Upper lobe of left lung (tissue), 6 donors: ENCODE measurements at regions not wholly inside any gene's neighbourhood (a gene's known extent, or its start where the extent isn't known, plus 50 kb on each side); places are given as distances from the start of the nearest gene placed in this dataset.

Experiments
- ATAC-seq, 2 donors: fragments of 200-7000 bp; cut with Tn5 transposase; one replicate each; pipeline ENCODE4 v1.9.1; 2022; ENCODE audit warnings: mild to moderate bottlenecking in 2 of 2, moderate library complexity in 2 of 2; ENCODE audit not compliant: low FRiP score in 2 of 2
- DNase-seq, 2 donors: peaks; one replicate each; pipeline ENCODE4 v3.0.0-alpha.2; 2019 to 2020
- H3K27ac ChIP-seq, 4 donors: fragments of 200-600 bp; sonication (generic); one replicate each; pipeline ENCODE4 v1.5.1; 2016 to 2019
- H3K27me3 ChIP-seq, 4 donors: fragments of 200-600 bp; sonication (generic); one replicate each; pipeline ENCODE4 v1.5.1; 2017 to 2019
- H3K36me3 ChIP-seq, 4 donors: fragments of 200-600 bp; sonication (generic); one replicate each; pipeline ENCODE4 v1.5.1; 2016 to 2019
- H3K4me1 ChIP-seq, 4 donors: fragments of 200-600 bp; sonication (generic); one replicate each; pipeline ENCODE4 v1.5.1; 2018 to 2019
- H3K4me3 ChIP-seq, 4 donors: fragments of 200-600 bp; sonication (generic); one replicate each; pipeline ENCODE4 v1.5.1; 2017 to 2019; ENCODE audit warnings: mild to moderate bottlenecking in 2 of 4, moderate library complexity in 1 of 4
- H3K9me3 ChIP-seq, 4 donors: fragments of 200-600 bp; sonication (generic); one replicate each; pipeline ENCODE4 v1.5.1; 2018 to 2019
- EP300 ChIP-seq, 4 donors: sonication (generic); formaldehyde crosslinking; IDR thresholded peaks; one replicate each; pipeline ENCODE4 v1.5.1; 2017; ENCODE audit warnings: antibody characterized with exemption in 4 of 4, control low read depth in 2 of 4
- POLR2A ChIP-seq, 4 donors: fragments of 450-650 bp; IDR thresholded peaks; one replicate each; pipeline ENCODE4 v1.5.1; 2016 to 2017; ENCODE audit warnings: antibody characterized with exemption in 4 of 4, mild to moderate bottlenecking in 2 of 4
- POLR2AphosphoS5 ChIP-seq, 2 donors: sonication (generic); formaldehyde crosslinking; IDR thresholded peaks; one replicate each; pipeline ENCODE4 v1.5.1; 2017; ENCODE audit warnings: antibody characterized with exemption in 2 of 2
- WGBS, 2 donors: methylation state at CpG; one replicate each; pipeline ENCODE4 v1.1.5; 2017 to 2018; 5-methylcytosine and 5-hydroxymethylcytosine counted together
- TF ChIP-seq, protein P1 (sequence below), 6 experiments: fragments of 450-650 bp in 4 of 6; fragments of 200-600 bp in 2 of 6; sonication (generic) in 2 of 6; IDR thresholded peaks; one replicate each; pipeline ENCODE4 v1.5.1; 2016 to 2019; ENCODE audit warnings: antibody characterized with exemption in 6 of 6
- donor health status: DM: no; HTN: no; CAD: no; lungs with moderate emphysema.
- donor health status: DM: no; HTN: yes; CAD: no; lungs with severe emphysema.

DNA sequence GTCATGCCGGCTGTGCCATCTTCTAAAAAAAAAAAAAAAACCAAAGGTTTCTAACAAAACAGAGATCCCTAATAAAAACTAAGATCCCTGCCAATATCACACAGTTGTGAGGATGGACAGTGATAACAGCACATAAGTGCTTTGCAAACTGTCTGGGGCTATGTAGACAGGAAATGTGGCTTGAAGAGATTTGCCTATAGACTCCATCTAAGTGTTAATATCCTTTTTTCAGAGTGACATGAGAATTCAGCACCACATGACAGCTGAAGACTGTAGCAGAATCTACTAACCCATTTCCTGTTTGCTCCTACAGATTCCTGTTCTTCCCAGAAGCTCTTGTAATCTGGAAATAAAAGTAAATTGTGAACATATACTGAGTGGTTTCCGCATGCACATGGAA lies 215.4 kb downstream of the KDR start:
- DNase-seq (no peak), ATAC-seq (no peak)
- WGBS, 2 donors: 65% methylated on average over 2 of the region's 2 CpGs
- Histone ChIP-seq H3K4me3 (no peak overlapping the region), H3K4me1 (no peaks in the 10 kb centered on the region), H3K9me3 (no peaks in the 10 kb centered on the region), H3K27me3 (no peaks in the 10 kb centered on the region), H3K27ac (no peak overlapping the region), H3K36me3 (no peaks in the 10 kb centered on the region)
- TF ChIP-seq POLR2AphosphoS5 (IDR thresholded peaks at IDR 0.05) (no peak), EP300 (IDR thresholded peaks at IDR 0.05) (no peak), POLR2A (IDR thresholded peaks at IDR 0.05) (no peak)
- TF ChIP-seq, protein P1, sequence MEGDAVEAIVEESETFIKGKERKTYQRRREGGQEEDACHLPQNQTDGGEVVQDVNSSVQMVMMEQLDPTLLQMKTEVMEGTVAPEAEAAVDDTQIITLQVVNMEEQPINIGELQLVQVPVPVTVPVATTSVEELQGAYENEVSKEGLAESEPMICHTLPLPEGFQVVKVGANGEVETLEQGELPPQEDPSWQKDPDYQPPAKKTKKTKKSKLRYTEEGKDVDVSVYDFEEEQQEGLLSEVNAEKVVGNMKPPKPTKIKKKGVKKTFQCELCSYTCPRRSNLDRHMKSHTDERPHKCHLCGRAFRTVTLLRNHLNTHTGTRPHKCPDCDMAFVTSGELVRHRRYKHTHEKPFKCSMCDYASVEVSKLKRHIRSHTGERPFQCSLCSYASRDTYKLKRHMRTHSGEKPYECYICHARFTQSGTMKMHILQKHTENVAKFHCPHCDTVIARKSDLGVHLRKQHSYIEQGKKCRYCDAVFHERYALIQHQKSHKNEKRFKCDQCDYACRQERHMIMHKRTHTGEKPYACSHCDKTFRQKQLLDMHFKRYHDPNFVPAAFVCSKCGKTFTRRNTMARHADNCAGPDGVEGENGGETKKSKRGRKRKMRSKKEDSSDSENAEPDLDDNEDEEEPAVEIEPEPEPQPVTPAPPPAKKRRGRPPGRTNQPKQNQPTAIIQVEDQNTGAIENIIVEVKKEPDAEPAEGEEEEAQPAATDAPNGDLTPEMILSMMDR (IDR thresholded peaks at IDR 0.05): no peak

DNA sequence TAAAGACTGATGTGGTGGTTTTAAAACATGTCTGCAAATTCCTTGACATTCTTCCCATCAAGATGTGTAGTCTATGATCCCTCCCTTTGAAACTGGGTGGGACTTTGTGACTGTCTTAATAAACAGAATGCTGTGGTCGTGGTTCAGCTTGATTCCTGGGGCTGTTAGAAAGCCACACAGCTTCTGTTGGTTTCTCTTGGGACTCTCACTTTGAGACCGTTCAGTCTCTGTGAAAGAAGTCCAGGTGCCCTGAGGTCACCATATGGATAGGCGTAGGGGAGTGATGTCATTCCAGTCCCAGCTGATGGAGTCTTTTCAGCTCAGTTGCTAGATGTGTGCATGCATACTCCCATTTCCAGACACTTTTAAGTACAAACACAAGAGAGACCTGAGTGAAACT lies 216.6 kb downstream of the KDR start:
- ATAC-seq (no peak), DNase-seq (no peak)
- Histone ChIP-seq H3K27ac (no peak overlapping the region), H3K36me3 (no peaks in the 10 kb centered on the region), H3K27me3 (no peaks in the 10 kb centered on the region), H3K4me3 (no peak overlapping the region), H3K9me3 (no peaks in the 10 kb centered on the region), H3K4me1 (no peaks in the 10 kb centered on the region)
- WGBS, 2 donors: 70 to 75% methylated on average over 3 of the region's 3 CpGs
- no peak for TF ChIP-seq POLR2AphosphoS5 (IDR thresholded peaks at IDR 0.05)
- TF ChIP-seq EP300 (IDR thresholded peaks at IDR 0.05): no peak
- TF ChIP-seq, protein P1 (IDR thresholded peaks at IDR 0.05): no peak
- TF ChIP-seq POLR2A (IDR thresholded peaks at IDR 0.05): no peak

DNA sequence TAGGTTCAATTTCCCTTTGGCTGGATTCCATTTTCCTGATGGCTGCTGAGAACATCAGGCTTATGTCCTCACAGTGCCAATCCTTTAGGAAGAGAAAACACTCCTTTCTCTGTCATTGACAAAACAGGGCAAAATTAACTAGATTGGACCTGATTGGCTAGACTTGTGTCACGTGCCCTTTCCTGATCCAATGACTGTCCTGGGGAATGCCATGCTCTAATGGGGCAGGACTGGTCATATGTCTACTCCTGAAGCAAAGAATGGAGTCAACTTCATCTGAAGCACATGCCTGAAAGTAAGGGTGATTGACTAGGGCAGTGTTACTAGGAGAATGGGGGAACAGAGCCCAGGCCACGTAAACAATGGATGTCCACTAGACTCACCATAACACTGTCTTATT lies 220.4 kb downstream of the KDR start:
- no peak for ATAC-seq
- no peaks in the 10 kb centered on the region for H3K9me3 ChIP-seq
- H3K4me3 ChIP-seq: no peak overlapping the region
- no peak for TF ChIP-seq POLR2AphosphoS5 (IDR thresholded peaks at IDR 0.05)
- TF ChIP-seq, protein P1 (IDR thresholded peaks at IDR 0.05): no peak
- TF ChIP-seq EP300 (IDR thresholded peaks at IDR 0.05): no peak
- TF ChIP-seq POLR2A (IDR thresholded peaks at IDR 0.05): no peak
- H3K4me1 ChIP-seq: no peaks in the 10 kb centered on the region
- 88 to 92% methylated on average over 2 of the region's 2 CpGs for WGBS, 2 donors
- no peaks in the 10 kb centered on the region for H3K27me3 ChIP-seq
- H3K27ac ChIP-seq: no peak overlapping the region
- H3K36me3 ChIP-seq: no peaks in the 10 kb centered on the region
- no peak for DNase-seq

DNA sequence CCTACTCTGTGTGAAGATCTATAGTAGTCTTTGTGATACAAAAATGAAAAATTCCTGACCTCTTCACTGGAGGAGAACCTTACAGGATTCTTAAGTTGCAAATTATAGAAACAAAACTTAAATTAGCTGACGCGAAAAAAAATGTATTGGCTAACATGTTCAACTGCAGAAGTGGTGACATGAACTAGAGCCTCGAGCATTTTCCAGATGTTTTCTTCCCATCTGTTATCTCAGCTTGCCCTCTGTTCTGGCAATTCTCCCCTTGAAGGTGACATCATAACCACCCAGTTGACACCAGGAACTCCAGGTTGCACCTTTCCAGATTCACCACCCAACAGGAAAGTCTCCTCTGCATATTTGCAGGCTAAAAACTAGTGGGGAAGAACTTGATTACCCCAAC lies 222.4 kb downstream of the KDR start:
- DNase-seq (no peak), ATAC-seq (no peak)
- 81 to 85% methylated on average over 3 of the region's 3 CpGs for WGBS, 2 donors
- TF ChIP-seq EP300 (IDR thresholded peaks at IDR 0.05): no peak
- no peak overlapping the region for H3K4me3 ChIP-seq
- no peaks in the 10 kb centered on the region for H3K27me3 ChIP-seq
- H3K4me1 ChIP-seq: no peaks in the 10 kb centered on the region
- H3K27ac ChIP-seq: no peak overlapping the region
- no peaks in the 10 kb centered on the region for H3K36me3 ChIP-seq
- no peaks in the 10 kb centered on the region for H3K9me3 ChIP-seq

DNA sequence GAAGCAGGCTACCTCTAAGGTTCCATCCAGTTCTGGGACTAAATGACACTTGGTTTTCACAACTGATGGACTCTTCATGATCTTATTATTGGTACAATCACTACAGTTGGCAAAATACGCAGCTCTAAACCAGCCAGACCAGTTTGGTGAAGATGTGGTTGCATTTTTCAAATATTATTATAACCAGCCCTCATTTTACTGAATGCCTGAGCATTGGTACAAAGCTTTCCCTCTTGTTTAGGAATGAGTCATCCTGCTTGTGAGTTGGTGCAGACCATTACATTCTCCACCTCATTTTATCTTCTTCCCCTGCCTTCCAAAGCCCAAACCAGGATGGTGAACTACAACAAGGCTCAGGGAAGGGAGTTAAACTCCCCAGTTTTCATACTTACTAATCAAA lies 223.1 kb downstream of the KDR start:
- no peak overlapping the region for H3K27ac ChIP-seq
- TF ChIP-seq, protein P1 (IDR thresholded peaks at IDR 0.05): no peak
- TF ChIP-seq EP300 (IDR thresholded peaks at IDR 0.05) (no peak), POLR2AphosphoS5 (IDR thresholded peaks at IDR 0.05) (no peak), POLR2A (IDR thresholded peaks at IDR 0.05) (no peak)
- ATAC-seq: peak in 1 of 2 donors; percentile 49
- no peaks in the 10 kb centered on the region for H3K36me3 ChIP-seq
- no peak for DNase-seq
- WGBS, 2 donors: 56 to 59% methylated on average over 1 of the region's 1 CpG
- no peaks in the 10 kb centered on the region for H3K27me3 ChIP-seq
- H3K9me3 ChIP-seq: no peaks in the 10 kb centered on the region
- no peaks in the 10 kb centered on the region for H3K4me1 ChIP-seq
- H3K4me3 ChIP-seq: no peak overlapping the region
